ENCODE measurements at regions not wholly inside any gene's neighbourhood (a gene's known extent, or its start where the extent isn't known, plus 50 kb on each side); places are given as distances from the start of the nearest gene placed in this dataset.

DNA sequence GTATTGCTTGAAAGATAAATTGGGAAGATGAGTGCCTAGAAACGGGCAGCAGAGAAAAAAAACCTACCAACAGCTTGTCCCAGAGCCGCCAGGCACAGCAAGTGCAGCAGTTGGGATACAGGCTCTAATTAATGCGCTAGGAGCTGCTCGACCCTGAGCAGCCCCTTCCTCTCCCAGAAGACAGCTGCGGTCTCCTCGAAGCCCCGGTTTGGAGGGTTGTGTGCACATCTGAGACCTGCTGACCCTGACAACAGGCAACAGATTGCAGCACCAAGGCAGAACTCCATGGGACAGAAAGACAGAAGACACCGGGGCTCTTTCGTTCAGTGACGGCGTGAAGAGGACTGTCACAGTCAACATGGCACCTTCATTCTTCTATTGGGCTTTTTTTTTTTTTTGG, 101.4 kb downstream of the TSEN15 start (continued):
- TF ChIP-seq, protein P1, sequence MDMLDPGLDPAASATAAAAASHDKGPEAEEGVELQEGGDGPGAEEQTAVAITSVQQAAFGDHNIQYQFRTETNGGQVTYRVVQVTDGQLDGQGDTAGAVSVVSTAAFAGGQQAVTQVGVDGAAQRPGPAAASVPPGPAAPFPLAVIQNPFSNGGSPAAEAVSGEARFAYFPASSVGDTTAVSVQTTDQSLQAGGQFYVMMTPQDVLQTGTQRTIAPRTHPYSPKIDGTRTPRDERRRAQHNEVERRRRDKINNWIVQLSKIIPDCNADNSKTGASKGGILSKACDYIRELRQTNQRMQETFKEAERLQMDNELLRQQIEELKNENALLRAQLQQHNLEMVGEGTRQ (IDR thresholded peaks at IDR 0.05; ENCODE audit: low read depth, low read length): no peak
- TF ChIP-seq RAD21 (IDR thresholded peaks at IDR 0.05; ENCODE audit: low read length): no peak

DNA sequence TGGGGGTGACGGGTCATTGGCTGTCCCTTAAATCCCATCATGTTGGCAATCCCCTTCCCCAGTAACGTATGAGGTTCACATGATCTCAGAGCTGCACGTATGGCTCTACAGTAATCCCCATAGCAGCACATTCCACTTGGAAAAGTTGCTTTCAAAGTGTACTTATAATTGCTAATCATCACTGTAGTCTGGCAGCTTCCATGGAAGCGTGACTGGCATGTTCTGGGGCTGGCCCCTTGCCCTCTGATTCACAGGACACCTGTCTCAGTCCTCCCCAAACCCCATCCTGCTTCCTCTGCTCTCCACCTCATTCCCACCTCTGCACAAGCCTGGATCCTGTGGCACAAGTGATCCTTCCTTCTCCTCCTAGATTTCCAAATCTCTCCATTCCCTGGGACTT, 102.2 kb downstream of the TSEN15 start:
- H3K56ac ChIP-seq (ENCODE audit: extremely low read depth, insufficient read depth, low read length): no peak overlapping the region
- no peaks in the 10 kb centered on the region for H3K36me3 ChIP-seq (ENCODE audit: control insufficient read depth, insufficient read depth, low read length)
- no peak overlapping the region for H2BK5ac ChIP-seq (ENCODE audit: low read depth, low read length, poor library complexity, severe bottlenecking)
- no peak overlapping the region for H3K27ac ChIP-seq (ENCODE audit: insufficient read depth, low read length)
- H4K91ac ChIP-seq (ENCODE audit: insufficient read depth, low read depth, low read length): no peak overlapping the region
- no peak overlapping the region for H3K23ac ChIP-seq (ENCODE audit: low read depth, low read length)
- no peak overlapping the region for H2AFZ ChIP-seq (replicated peaks; ENCODE audit: low read length, poor library complexity)
- peak overlapping the region; percentile 7; the same call in 1 of the 2 replicates for H2BK120ac ChIP-seq (ENCODE audit: low read depth, low read length)
- H2AK9ac ChIP-seq (replicated peaks; ENCODE audit: low read depth, low read length, poor library complexity): no peak overlapping the region
- H4K8ac ChIP-seq (ENCODE audit: low read depth in 2 of 2, low read length in 2 of 2): no peak overlapping the region
- H3K18ac ChIP-seq (ENCODE audit: low read depth, low read length): no peak overlapping the region
- ATAC-seq (ENCODE audit: low read depth): no peak
- CTCF ChIA-PET: no interaction called here
- no peak overlapping the region for H3K4me2 ChIP-seq (ENCODE audit: low read depth, low read length)
- peaks cover 4% of the 10 kb centered on the region; the same call in 1 of the 2 replicates for H3K9me1 ChIP-seq (ENCODE audit: insufficient read depth, low read length)
- no peaks in the 10 kb centered on the region for H4K20me1 ChIP-seq (ENCODE audit: insufficient read depth, low read length)
- intact Hi-C loops (cut with micrococcal nuclease) (no loop called here), dilution Hi-C loops (cut with HindIII; ENCODE audit: low sequenced_read_pairs, unreplicated experiment) (no loop called here), in situ Hi-C loops (cut with MboI; ENCODE audit: low sequenced_read_pairs) (no loop called here)
- no peaks in the 10 kb centered on the region for H3K9me3 ChIP-seq (ENCODE audit: control insufficient read depth, insufficient read depth, low read length)
- H3K27me3 ChIP-seq (ENCODE audit: control insufficient read depth, insufficient read depth, low read length): no peaks in the 10 kb centered on the region
- no peak overlapping the region; the same call in 2 of the 3 replicates for H2BK15ac ChIP-seq (ENCODE audit: low read depth, low read length)
- 63% methylated on average over 2 of the region's 4 CpGs; no CpG with 5 or more reads in 1 of the 2 experiments for WGBS, 2 experiments (ENCODE audit: extremely low coverage in 2 of 2, insufficient read length in 1 of 2)
- H3K4me1 ChIP-seq (ENCODE audit: control insufficient read depth, insufficient read depth, low read length): peaks cover 8% of the 10 kb centered on the region
- peak overlapping the region; percentile 1; the same call in 1 of the 2 replicates for H2BK20ac ChIP-seq (ENCODE audit: low read depth, low read length)
- peak overlapping the region; percentile 0; the same call in 1 of the 2 replicates for H3K14ac ChIP-seq (replicated peaks; ENCODE audit: low read depth, low read length)
- no TSS peak for BruUV-seq (replicated peaks)
- H3K4me3 ChIP-seq (ENCODE audit: insufficient read depth, low read depth, low read length): no peak overlapping the region
- H3K9ac ChIP-seq (ENCODE audit: low read depth, low read length): no peak overlapping the region
- no peak for DNase-seq
- POLR2A ChIA-PET (ENCODE audit: unreplicated experiment): no interaction called here
- H2AK5ac ChIP-seq (ENCODE audit: low read depth, low read length): peak overlapping the region; percentile 36; the same call in 1 of the 2 replicates
- no peaks in the 10 kb centered on the region for H3K79me1 ChIP-seq (ENCODE audit: low read depth in 1 of 2, low read length in 2 of 2)
- no peak overlapping the region for H4K5ac ChIP-seq (ENCODE audit: low read depth, low read length)
- no peak overlapping the region; the same call in 1 of the 2 replicates for H3K4ac ChIP-seq (ENCODE audit: low read depth, low read length)
- no peak for TF ChIP-seq RAD21 (IDR thresholded peaks at IDR 0.05; ENCODE audit: low read length)
- TF ChIP-seq, protein P2, sequence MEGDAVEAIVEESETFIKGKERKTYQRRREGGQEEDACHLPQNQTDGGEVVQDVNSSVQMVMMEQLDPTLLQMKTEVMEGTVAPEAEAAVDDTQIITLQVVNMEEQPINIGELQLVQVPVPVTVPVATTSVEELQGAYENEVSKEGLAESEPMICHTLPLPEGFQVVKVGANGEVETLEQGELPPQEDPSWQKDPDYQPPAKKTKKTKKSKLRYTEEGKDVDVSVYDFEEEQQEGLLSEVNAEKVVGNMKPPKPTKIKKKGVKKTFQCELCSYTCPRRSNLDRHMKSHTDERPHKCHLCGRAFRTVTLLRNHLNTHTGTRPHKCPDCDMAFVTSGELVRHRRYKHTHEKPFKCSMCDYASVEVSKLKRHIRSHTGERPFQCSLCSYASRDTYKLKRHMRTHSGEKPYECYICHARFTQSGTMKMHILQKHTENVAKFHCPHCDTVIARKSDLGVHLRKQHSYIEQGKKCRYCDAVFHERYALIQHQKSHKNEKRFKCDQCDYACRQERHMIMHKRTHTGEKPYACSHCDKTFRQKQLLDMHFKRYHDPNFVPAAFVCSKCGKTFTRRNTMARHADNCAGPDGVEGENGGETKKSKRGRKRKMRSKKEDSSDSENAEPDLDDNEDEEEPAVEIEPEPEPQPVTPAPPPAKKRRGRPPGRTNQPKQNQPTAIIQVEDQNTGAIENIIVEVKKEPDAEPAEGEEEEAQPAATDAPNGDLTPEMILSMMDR (conservative IDR thresholded peaks at IDR 0.05; ENCODE audit: low read depth, low read length): no peak
- TF ChIP-seq MXI1 (IDR thresholded peaks at IDR 0.05; ENCODE audit: borderline replicate concordance, low read depth, low read length): no peak
- TF ChIP-seq, protein P1 (IDR thresholded peaks at IDR 0.05; ENCODE audit: low read depth, low read length): no peak
- TF ChIP-seq MAFK (IDR thresholded peaks at IDR 0.05; ENCODE audit: low read depth, low read length): no peak
- TF ChIP-seq, protein P3, sequence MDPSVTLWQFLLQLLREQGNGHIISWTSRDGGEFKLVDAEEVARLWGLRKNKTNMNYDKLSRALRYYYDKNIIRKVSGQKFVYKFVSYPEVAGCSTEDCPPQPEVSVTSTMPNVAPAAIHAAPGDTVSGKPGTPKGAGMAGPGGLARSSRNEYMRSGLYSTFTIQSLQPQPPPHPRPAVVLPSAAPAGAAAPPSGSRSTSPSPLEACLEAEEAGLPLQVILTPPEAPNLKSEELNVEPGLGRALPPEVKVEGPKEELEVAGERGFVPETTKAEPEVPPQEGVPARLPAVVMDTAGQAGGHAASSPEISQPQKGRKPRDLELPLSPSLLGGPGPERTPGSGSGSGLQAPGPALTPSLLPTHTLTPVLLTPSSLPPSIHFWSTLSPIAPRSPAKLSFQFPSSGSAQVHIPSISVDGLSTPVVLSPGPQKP (IDR thresholded peaks at IDR 0.05; ENCODE audit: borderline replicate concordance, low read depth, low read length): no peak
- TF ChIP-seq CEBPB (IDR thresholded peaks at IDR 0.05; ENCODE audit: low read depth, low read length): no peak
- TF ChIP-seq RFX5 (IDR thresholded peaks at IDR 0.05; ENCODE audit: low read depth, low read length): no peak
- TF ChIP-seq MAZ (IDR thresholded peaks at IDR 0.05; ENCODE audit: borderline replicate concordance, low read depth, low read length): no peak
- TF ChIP-seq SMC3 (IDR thresholded peaks at IDR 0.05; ENCODE audit: low read depth, low read length): no peak
- TF ChIP-seq NFE2L2 (IDR thresholded peaks at IDR 0.05; ENCODE audit: low read depth, low read length): no peak
- no peak for TF ChIP-seq CHD1 (IDR thresholded peaks at IDR 0.05; ENCODE audit: low read depth, low read length)
